ENCODE measurements at regions not wholly inside any gene's neighbourhood (a gene's known extent, or its start where the extent isn't known, plus 50 kb on each side); places are given as distances from the start of the nearest gene placed in this dataset.

DNA sequence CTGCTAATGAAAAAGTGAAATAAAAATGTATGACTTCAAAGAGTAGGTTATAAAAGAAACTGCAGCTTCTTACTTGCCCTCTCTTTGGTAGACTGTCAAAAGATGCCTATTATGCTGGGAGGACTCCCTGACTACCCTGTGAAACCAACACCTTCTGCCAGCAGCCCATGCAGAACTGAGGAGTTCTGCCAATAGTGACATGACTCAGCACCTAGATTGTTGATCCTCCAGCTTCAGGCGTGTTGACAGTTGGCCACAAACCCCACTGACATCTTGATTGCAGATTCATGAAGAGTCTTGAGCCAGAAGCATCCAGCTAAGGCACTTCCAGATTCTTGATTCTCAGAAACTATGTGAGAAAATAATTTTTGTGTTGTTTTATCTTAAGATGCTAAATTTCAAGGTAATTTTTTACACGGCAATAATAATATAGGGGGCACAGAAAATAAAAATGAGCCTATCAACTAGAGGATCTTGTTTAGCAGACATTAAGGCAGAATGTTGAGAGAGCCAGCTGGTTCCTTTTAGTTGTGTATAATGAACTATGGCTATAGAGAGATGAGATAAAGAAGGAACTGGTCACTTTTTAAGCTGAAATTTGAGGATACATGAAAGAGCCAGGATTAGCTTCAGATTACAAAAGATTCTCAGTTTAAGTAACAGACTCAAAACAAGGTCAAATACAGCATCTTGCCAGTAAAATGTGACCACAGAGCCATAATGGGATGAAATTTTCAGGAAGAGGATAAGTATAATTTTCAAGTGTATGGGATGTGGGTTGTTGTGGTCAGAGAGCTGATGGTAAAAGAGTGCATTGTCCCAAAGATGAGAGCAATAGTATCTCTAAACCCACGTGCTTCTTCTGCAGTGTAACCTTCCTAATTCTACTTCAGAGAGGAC is 588.7 kb upstream of the CBLB start:
- POLR2A ChIA-PET: no interaction called here
- CTCF ChIA-PET: interaction anchor here (1.2 kb wide), 2 partner anchors 152 kb away, joined by 3 read pairs; no protein-coding TSS in a partner anchor

DNA sequence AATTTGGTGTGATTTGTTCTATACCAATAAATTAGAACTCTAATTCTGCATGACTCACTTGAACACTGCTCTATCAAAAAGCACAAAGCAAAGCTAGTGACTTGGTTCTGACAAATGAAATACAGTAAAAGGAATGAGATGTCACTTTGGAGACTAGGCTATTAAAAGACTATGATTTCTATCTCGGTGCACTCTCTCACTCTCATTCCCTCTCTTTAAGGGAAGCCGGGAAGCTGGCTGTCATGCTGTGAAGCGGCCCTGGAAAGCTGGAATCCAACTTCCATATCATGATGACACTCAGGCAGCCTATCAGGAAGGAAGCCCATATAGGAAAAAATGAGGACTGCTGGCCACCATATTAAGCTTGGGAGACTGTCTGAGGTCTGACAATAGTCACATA is 590.1 kb upstream of the CBLB start:
- CTCF ChIA-PET: no interaction called here
- POLR2A ChIA-PET: no interaction called here
- TF ChIP-seq, protein P1, sequence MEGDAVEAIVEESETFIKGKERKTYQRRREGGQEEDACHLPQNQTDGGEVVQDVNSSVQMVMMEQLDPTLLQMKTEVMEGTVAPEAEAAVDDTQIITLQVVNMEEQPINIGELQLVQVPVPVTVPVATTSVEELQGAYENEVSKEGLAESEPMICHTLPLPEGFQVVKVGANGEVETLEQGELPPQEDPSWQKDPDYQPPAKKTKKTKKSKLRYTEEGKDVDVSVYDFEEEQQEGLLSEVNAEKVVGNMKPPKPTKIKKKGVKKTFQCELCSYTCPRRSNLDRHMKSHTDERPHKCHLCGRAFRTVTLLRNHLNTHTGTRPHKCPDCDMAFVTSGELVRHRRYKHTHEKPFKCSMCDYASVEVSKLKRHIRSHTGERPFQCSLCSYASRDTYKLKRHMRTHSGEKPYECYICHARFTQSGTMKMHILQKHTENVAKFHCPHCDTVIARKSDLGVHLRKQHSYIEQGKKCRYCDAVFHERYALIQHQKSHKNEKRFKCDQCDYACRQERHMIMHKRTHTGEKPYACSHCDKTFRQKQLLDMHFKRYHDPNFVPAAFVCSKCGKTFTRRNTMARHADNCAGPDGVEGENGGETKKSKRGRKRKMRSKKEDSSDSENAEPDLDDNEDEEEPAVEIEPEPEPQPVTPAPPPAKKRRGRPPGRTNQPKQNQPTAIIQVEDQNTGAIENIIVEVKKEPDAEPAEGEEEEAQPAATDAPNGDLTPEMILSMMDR (IDR thresholded peaks at IDR 0.05; ENCODE audit: insufficient read depth, low read length, missing control alignments): no peak

More for the DNA sequence above, 588.7 kb upstream of the CBLB start:
- H3K4me3 ChIP-seq (ENCODE audit: low read depth, low read length): no peak overlapping the region
- peak; percentile 75 for DNase-seq (ENCODE audit: low read depth, low spot score)
- TF ChIP-seq, protein P1 (IDR thresholded peaks at IDR 0.05; ENCODE audit: insufficient read depth, low read length, missing control alignments): no peak

DNA sequence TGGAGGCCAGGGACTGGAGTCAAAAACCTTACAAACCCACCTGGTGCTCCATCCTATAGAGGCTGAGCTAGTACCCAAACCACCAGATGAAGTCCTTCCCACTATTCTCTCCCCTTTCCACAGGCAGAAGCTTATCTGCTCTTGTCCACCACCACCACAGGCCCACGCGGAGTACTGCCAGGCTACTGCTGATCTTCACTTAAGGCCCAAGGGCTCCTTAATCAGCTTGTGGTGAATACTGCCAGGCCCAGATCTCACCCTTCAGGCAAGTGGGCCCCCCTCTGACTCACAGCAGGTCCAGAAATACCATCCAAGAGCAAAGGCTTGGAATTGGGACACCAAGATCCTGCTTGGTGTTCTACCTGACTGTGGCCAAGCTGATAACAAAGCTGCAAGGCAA is 598.1 kb upstream of the CBLB start:
- CTCF ChIA-PET: no interaction called here
- POLR2A ChIA-PET: no interaction called here
- no peak overlapping the region for H3K4me3 ChIP-seq (ENCODE audit: low read depth, low read length)
- TF ChIP-seq, protein P1 (IDR thresholded peaks at IDR 0.05; ENCODE audit: insufficient read depth, low read length, missing control alignments): no peak
- no peak for DNase-seq (ENCODE audit: low read depth, low spot score)

More for the DNA sequence above, 590.1 kb upstream of the CBLB start:
- no peak overlapping the region for H3K4me3 ChIP-seq (ENCODE audit: low read depth, low read length)
- no peak for DNase-seq (ENCODE audit: low read depth, low spot score)

DNA sequence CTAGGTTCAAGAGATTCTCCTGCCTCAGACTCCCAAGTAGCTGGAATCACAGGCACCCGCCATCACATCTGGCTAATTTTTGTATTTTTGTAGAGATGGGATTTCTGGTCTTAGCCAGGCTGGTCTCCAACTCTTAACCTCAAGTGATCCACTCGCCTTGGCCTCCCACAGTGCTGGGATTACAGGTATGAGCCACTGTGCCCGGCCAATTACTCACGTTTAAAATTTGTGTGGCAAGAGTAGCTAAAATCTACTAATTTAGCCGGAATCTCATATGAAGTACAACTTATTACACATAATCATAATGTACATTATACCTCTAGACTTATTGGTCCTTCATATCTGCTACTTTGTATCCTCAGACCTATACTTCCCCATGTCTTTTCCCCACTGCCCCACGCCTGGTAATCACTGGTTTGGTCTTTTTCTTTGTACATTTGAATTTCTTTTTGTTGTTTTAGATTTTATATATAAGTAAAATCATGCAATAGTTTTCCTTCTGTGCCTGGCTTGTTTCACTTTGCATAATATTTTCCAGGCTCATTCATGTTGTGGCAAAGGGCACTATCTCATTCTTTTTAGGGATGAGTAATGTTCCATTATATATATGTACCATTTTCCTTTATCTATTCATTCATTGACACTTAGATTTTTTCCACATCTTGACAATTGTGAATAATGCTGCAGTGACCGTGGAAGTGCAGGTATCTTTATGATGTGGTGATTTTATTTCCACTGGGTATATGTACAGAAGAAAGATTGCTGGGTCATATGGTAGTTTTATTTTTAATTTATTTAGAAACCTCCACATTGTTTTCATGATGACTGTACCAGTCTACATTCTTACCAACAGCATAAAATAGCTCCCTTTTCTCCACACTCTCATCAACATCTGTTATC is 605.0 kb upstream of the CBLB start:
- ChIA-PET POLR2A (no interaction called here), CTCF (no interaction called here)
- TF ChIP-seq, protein P1 (IDR thresholded peaks at IDR 0.05; ENCODE audit: insufficient read depth, low read length, missing control alignments): no peak
- H3K4me3 ChIP-seq (ENCODE audit: low read depth, low read length): no peak overlapping the region
- no peak for DNase-seq (ENCODE audit: low read depth, low spot score)

DNA sequence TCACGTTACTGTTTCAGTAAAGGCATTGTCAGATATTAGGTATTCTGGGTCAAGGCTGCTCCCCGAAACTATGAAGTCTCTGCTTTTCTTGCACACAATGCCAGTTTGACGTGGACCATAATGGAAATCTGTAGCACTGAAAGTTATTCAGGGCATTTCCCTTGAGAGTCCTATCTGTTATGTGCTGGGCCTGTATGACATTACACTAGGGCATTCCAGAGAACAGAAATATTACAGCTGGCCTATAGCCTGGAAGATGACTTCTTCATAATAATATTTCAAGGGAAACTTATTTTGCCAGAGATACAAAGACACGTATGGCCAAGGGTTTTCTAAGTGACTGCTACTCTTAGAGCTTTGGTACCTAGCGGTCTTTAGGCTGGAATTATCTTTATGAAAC is 613.6 kb upstream of the CBLB start:
- DNase-seq (ENCODE audit: low read depth, low spot score): peak; percentile 65
- H3K4me3 ChIP-seq (ENCODE audit: low read depth, low read length): no peak overlapping the region
- TF ChIP-seq, protein P1 (IDR thresholded peaks at IDR 0.05; ENCODE audit: insufficient read depth, low read length, missing control alignments): no peak
- POLR2A ChIA-PET: no interaction called here
- CTCF ChIA-PET: no interaction called here

DNA sequence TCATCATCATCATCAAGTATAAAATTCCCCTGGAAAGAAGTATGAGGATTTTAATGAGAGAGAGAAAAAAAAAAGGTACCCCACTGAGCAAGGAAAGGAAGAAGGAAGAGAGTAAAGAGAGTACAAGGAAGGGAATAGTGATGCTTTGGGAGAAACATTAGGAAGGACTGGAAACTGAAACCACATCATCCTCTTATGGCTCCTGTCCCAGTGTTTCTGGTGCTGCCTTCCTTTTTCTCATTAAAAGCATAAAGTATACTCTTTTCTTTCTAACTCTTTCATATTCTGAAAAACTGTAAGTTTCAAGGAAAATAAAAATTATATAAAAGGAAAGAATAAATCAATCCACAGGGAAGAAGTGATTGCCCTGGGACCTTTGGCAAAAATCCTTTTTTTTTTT is 616.4 kb upstream of the CBLB start:
- H3K4me3 ChIP-seq (ENCODE audit: low read depth, low read length): no peak overlapping the region
- ChIA-PET POLR2A (no interaction called here), CTCF (no interaction called here)
- TF ChIP-seq, protein P1 (IDR thresholded peaks at IDR 0.05; ENCODE audit: insufficient read depth, low read length, missing control alignments): no peak
- no peak for DNase-seq (ENCODE audit: low read depth, low spot score)

Measured in AG04449 (cell line).